ENCODE measurements at regions not wholly inside any gene's neighbourhood (a gene's known extent, or its start where the extent isn't known, plus 50 kb on each side); places are given as distances from the start of the nearest gene placed in this dataset.

- TF ChIP-seq EGR1 (IDR thresholded peaks at IDR 0.05) (no peak), REST (IDR thresholded peaks at IDR 0.05; ENCODE audit: low read depth) (no peak), MAX (IDR thresholded peaks at IDR 0.05) (no peak), RAD21 (IDR thresholded peaks at IDR 0.05; ENCODE audit: low read depth) (no peak)
Measured at GRCh38 chr6:167452338-167453081, 127.6 kb downstream of the TTLL2 start.

GRCh38 chr6:167453082-167453446 lies 128.2 kb downstream of the TTLL2 start:
- TF ChIP-seq TCF12 (IDR thresholded peaks at IDR 0.05; ENCODE audit: low read depth) (no peak), FOXM1 (IDR thresholded peaks at IDR 0.05; ENCODE audit: borderline replicate concordance, low read depth) (no peak), MAX (IDR thresholded peaks at IDR 0.05) (no peak), CEBPB (IDR thresholded peaks at IDR 0.05) (no peak), EP300 (IDR thresholded peaks at IDR 0.05; ENCODE audit: borderline replicate concordance) (no peak), TAF1 (IDR thresholded peaks at IDR 0.05; ENCODE audit: low read depth) (no peak), ZBTB7A (IDR thresholded peaks at IDR 0.05; ENCODE audit: low read depth) (no peak), YY1 (IDR thresholded peaks at IDR 0.05; ENCODE audit: low read depth) (no peak), NFIC (IDR thresholded peaks at IDR 0.05) (no peak), EGR1 (IDR thresholded peaks at IDR 0.05) (no peak), RAD21 (IDR thresholded peaks at IDR 0.05; ENCODE audit: low read depth) (no peak), REST (IDR thresholded peaks at IDR 0.05; ENCODE audit: low read depth) (no peak), TEAD4 (IDR thresholded peaks at IDR 0.05) (no peak), CREB1 (IDR thresholded peaks at IDR 0.05; ENCODE audit: low read depth) (no peak)
- TF ChIP-seq, protein P1, sequence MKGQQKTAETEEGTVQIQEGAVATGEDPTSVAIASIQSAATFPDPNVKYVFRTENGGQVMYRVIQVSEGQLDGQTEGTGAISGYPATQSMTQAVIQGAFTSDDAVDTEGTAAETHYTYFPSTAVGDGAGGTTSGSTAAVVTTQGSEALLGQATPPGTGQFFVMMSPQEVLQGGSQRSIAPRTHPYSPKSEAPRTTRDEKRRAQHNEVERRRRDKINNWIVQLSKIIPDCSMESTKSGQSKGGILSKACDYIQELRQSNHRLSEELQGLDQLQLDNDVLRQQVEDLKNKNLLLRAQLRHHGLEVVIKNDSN (IDR thresholded peaks at IDR 0.05) = no peak

DNA sequence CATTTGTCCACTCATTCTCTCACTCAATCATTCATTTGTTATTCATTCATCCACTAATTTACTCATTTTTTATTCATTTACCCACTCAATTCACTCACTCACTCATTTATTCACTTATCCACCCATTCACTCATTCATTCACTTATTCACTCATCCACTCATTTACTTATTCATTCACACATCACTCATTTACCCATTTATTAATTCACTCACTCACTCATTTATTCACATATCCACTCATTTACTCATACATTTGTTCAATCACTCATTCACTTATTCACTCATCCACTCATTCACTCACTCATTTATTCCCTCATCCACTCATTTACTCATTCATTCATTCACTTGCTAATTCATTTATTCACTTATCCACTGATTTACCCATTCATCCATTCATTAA lies 129.1 kb downstream of the TTLL2 start:
- TF ChIP-seq CREB1 (IDR thresholded peaks at IDR 0.05; ENCODE audit: low read depth) (no peak), TEAD4 (IDR thresholded peaks at IDR 0.05) (no peak), TCF12 (IDR thresholded peaks at IDR 0.05; ENCODE audit: low read depth) (no peak), YY1 (IDR thresholded peaks at IDR 0.05; ENCODE audit: low read depth) (no peak), RAD21 (IDR thresholded peaks at IDR 0.05; ENCODE audit: low read depth) (no peak), CEBPB (IDR thresholded peaks at IDR 0.05) (no peak), EP300 (IDR thresholded peaks at IDR 0.05; ENCODE audit: borderline replicate concordance) (no peak), TAF1 (IDR thresholded peaks at IDR 0.05; ENCODE audit: low read depth) (no peak), FOXM1 (IDR thresholded peaks at IDR 0.05; ENCODE audit: borderline replicate concordance, low read depth) (no peak)

GRCh38 chr6:167455371-167455770 lies 130.5 kb downstream of the TTLL2 start:
- TF ChIP-seq TCF12 (IDR thresholded peaks at IDR 0.05; ENCODE audit: low read depth) (no peak), CREB1 (IDR thresholded peaks at IDR 0.05; ENCODE audit: low read depth) (no peak), TAF1 (IDR thresholded peaks at IDR 0.05; ENCODE audit: low read depth) (no peak), EP300 (IDR thresholded peaks at IDR 0.05; ENCODE audit: borderline replicate concordance) (no peak), EGR1 (IDR thresholded peaks at IDR 0.05) (no peak)
- TF ChIP-seq, protein P1 (IDR thresholded peaks at IDR 0.05) = no peak

DNA sequence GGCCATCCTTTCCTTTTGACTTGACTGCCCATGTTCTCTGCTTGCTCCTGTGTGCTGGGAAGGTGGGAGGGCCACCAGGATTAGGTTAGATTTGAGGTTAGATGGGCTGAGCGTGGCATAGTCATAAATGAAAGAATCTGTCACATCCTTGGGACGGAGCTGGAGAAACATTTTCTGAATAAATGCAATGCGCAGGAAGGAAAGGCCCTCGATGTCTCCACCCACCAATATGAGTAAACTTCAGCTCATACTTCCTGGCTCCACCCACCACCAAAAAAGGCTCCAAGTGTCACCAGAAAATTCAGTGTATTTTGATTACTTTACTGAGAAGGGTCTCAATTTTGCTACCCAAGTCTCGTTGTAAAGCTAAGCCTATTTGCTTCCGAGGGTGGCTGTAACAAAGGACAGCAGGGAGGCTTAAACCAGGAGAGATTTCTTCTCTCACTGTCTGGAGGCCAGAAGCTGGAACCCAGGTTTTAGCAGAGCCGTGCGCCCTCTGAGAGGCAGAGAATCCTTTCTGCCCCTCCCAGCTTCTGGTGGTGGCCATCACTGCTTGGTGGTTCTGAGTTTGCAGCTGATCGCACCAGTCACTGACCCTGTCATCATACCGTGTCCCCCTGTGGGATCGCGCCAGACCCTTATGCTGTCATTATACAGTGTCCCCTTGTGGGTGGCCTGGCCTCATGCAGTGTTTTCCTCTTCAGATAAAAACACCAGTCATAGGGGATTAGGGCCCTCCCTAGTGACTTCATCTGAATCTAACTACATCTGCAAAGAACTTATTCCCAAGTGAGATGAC lies 137.8 kb downstream of the TTLL2 start:
- TF ChIP-seq ZBTB7A (IDR thresholded peaks at IDR 0.05; ENCODE audit: low read depth) (no peak), CREB1 (IDR thresholded peaks at IDR 0.05; ENCODE audit: low read depth) (no peak), EGR1 (IDR thresholded peaks at IDR 0.05) (no peak), RAD21 (IDR thresholded peaks at IDR 0.05; ENCODE audit: low read depth) (no peak), YY1 (IDR thresholded peaks at IDR 0.05; ENCODE audit: low read depth) (no peak), FOXM1 (IDR thresholded peaks at IDR 0.05; ENCODE audit: borderline replicate concordance, low read depth) (no peak)
- TF ChIP-seq, protein P1 (IDR thresholded peaks at IDR 0.05) = no peak

All from Ishikawa (cell line).